GM23338 (cell line): ENCODE measurements at regions not wholly inside any gene's neighbourhood (a gene's known extent, or its start where the extent isn't known, plus 50 kb on each side); places are given as distances from the start of the nearest gene placed in this dataset.

Experiments
- CREB1 ChIP-seq: fragments of 250-450 bp; sonication (Bioruptor Pico); IDR thresholded peaks from 2 replicates; pipeline ENCODE4 v1.5.0; 2020; ENCODE audit warnings: low read depth, mild to moderate bottlenecking, moderate library complexity
- CTCF ChIP-seq, 2 experiments: fragments of 200-600 bp in 1 of 2; sonication (generic) in 1 of 2; conservative IDR thresholded peaks; 2 replicates each; pipeline versions ENCODE4 v1.5.1 to v1.6.1; 2016 to 2017; ENCODE audit warnings: antibody characterized with exemption in 2 of 2, low read depth in 2 of 2, mild to moderate bottlenecking in 2 of 2, moderate library complexity in 1 of 2
- ETS1 ChIP-seq: IDR thresholded peaks from 2 replicates; pipeline ENCODE4 v1.6.1; 2016; ENCODE audit warnings: antibody characterized with exemption
- EZH2 ChIP-seq: fragments of 200-600 bp; sonication (generic); IDR thresholded peaks from one replicate; pipeline ENCODE4 v1.8.0; 2017; ENCODE audit warnings: antibody characterized with exemption, mild to moderate bottlenecking, low read depth; ENCODE audit not compliant: unreplicated experiment
- EZH2phosphoT487 ChIP-seq: fragments of 200-600 bp; sonication (generic); IDR thresholded peaks from one replicate; pipeline ENCODE4 v1.8.1; 2018; ENCODE audit warnings: antibody characterized with exemption; ENCODE audit not compliant: unreplicated experiment
- JUNB ChIP-seq: IDR thresholded peaks from one replicate; pipeline ENCODE4 v1.6.1; 2016; ENCODE audit warnings: antibody characterized with exemption; ENCODE audit not compliant: unreplicated experiment
- NANOG ChIP-seq: IDR thresholded peaks from 2 replicates; pipeline ENCODE4 v1.6.1; 2016; ENCODE audit warnings: antibody characterized with exemption, borderline replicate concordance
- POLR2AphosphoS5 ChIP-seq: IDR thresholded peaks from 2 replicates; pipeline ENCODE4 v1.6.1; 2016; ENCODE audit warnings: antibody characterized with exemption, low read depth
- REST ChIP-seq: IDR thresholded peaks from one replicate; pipeline ENCODE4 v1.6.1; 2018; ENCODE audit warnings: antibody characterized with exemption; ENCODE audit not compliant: unreplicated experiment
- STAT1 ChIP-seq: IDR thresholded peaks from one replicate; pipeline ENCODE4 v1.6.1; 2016; ENCODE audit warnings: antibody characterized with exemption; ENCODE audit not compliant: unreplicated experiment
- ZNF114 ChIP-seq: fragments of 250-450 bp; sonication (Bioruptor Pico); IDR thresholded peaks from 2 replicates; pipeline ENCODE4 v1.5.0; 2020; ENCODE audit warnings: mild to moderate bottlenecking, moderate library complexity

GRCh38 chr12:131482199-131482598 is 228.7 kb upstream of the SFSWAP start:
- TF ChIP-seq CTCF (conservative IDR thresholded peaks at IDR 0.05; ENCODE audit: low read depth in 2 of 2) (no peak), EZH2 (no peak), NANOG (no peak), POLR2AphosphoS5 (no peak), EZH2phosphoT487 (no peak), JUNB (no peak), ETS1 (no peak), STAT1 (no peak), REST (no peak), ZNF114 (CRISPR knock-in tag) (no peak), CREB1 (CRISPR knock-in tag) (no peak)
